KMS-11 (cell line): ENCODE measurements at regions not wholly inside any gene's neighbourhood (a gene's known extent, or its start where the extent isn't known, plus 50 kb on each side); places are given as distances from the start of the nearest gene placed in this dataset.

Experiments
- H2AFZ ChIP-seq: fragments of 200-600 bp; sonication (generic); 2 replicates; pipeline ENCODE4 v1.6.1; 2016; ENCODE audit warnings: antibody characterized with exemption, mixed run types, low read depth
- H3K27ac ChIP-seq: fragments of 200-600 bp; sonication (generic); 2 replicates; pipeline ENCODE4 v1.6.1; 2016; ENCODE audit warnings: mild to moderate bottlenecking, mixed run types
- H3K27me3 ChIP-seq: fragments of 200-600 bp; sonication (generic); 2 replicates; pipeline ENCODE4 v1.6.1; 2017; ENCODE audit warnings: mild to moderate bottlenecking, low read depth, mixed run types, moderate library complexity; ENCODE audit not compliant: insufficient read depth
- H3K36me3 ChIP-seq: fragments of 200-600 bp; sonication (generic); 2 replicates; pipeline ENCODE4 v1.6.1; 2017; ENCODE audit warnings: mild to moderate bottlenecking, mixed run types; ENCODE audit not compliant: insufficient read depth
- H3K4me1 ChIP-seq: fragments of 200-600 bp; sonication (generic); 2 replicates; pipeline ENCODE4 v1.6.1; 2016; ENCODE audit warnings: mild to moderate bottlenecking, low read depth, mixed run types; ENCODE audit not compliant: poor library complexity, severe bottlenecking
- H3K4me2 ChIP-seq: fragments of 200-600 bp; sonication (generic); 2 replicates; pipeline ENCODE4 v1.7.0; 2016; ENCODE audit warnings: mild to moderate bottlenecking, mixed run types
- H3K4me3 ChIP-seq: fragments of 200-600 bp; sonication (generic); IDR thresholded peaks from 2 replicates; pipeline ENCODE4 v1.6.1; 2017; ENCODE audit warnings: low read depth, low read length, mixed read lengths; ENCODE audit not compliant: insufficient read depth
- H3K79me2 ChIP-seq: fragments of 200-600 bp; sonication (generic); 2 replicates; pipeline ENCODE4 v1.6.1; 2016; ENCODE audit warnings: low read depth, mixed run types; ENCODE audit not compliant: insufficient read depth
- H3K9ac ChIP-seq: fragments of 200-600 bp; sonication (generic); 2 replicates; pipeline ENCODE4 v1.6.1; 2016; ENCODE audit warnings: mild to moderate bottlenecking, mixed run types
- H4K20me1 ChIP-seq: fragments of 200-600 bp; sonication (generic); 2 replicates; pipeline ENCODE4 v1.6.1; 2016; ENCODE audit warnings: mild to moderate bottlenecking, mixed run types; ENCODE audit not compliant: insufficient read depth
- CTCF ChIP-seq: fragments of 200-600 bp; sonication (generic); conservative IDR thresholded peaks from 2 replicates; pipeline ENCODE4 v1.6.1; 2017; ENCODE audit warnings: low read depth, mild to moderate bottlenecking, antibody characterized with exemption, low read length, moderate library complexity, mixed read lengths

- Histone ChIP-seq H3K36me3 (no peaks in the 10 kb centered on the region), H3K4me1 (no peaks in the 10 kb centered on the region), H3K4me2 (no peak overlapping the region), H3K27me3 (no peaks in the 10 kb centered on the region), H3K9ac (no peak overlapping the region), H2AFZ (no peak overlapping the region), H3K27ac (no peak overlapping the region), H4K20me1 (no peaks in the 10 kb centered on the region), H3K79me2 (no peaks in the 10 kb centered on the region), H3K4me3 (no peak overlapping the region)
- no peak for TF ChIP-seq CTCF
These were observed 289.7 kb upstream of the ZFHX3 start for GRCh38 chr16:73337373-73338296.

- Histone ChIP-seq H2AFZ (no peak overlapping the region), H3K4me1 (no peaks in the 10 kb centered on the region), H3K79me2 (no peaks in the 10 kb centered on the region), H3K27ac (no peak overlapping the region), H3K4me3 (no peak overlapping the region), H3K27me3 (no peaks in the 10 kb centered on the region), H3K4me2 (no peak overlapping the region), H4K20me1 (no peaks in the 10 kb centered on the region), H3K9ac (no peak overlapping the region), H3K36me3 (no peaks in the 10 kb centered on the region)
- TF ChIP-seq CTCF = no peak
These were observed 281.7 kb upstream of the ZFHX3 start for GRCh38 chr16:73329358-73330286.

- H3K27me3 ChIP-seq = no peaks in the 10 kb centered on the region
- no peak for TF ChIP-seq CTCF
- H3K36me3 ChIP-seq = no peaks in the 10 kb centered on the region
- no peaks in the 10 kb centered on the region for H3K4me1 ChIP-seq
- H3K27ac ChIP-seq = no peak overlapping the region
- no peak overlapping the region for H3K4me2 ChIP-seq
- no peak overlapping the region for H2AFZ ChIP-seq
- no peaks in the 10 kb centered on the region for H4K20me1 ChIP-seq
- no peak overlapping the region for H3K9ac ChIP-seq
- no peaks in the 10 kb centered on the region for H3K79me2 ChIP-seq
- no peak overlapping the region for H3K4me3 ChIP-seq
These were observed 279.0 kb upstream of the ZFHX3 start for GRCh38 chr16:73326770-73327470.

- Histone ChIP-seq H3K4me1 (no peaks in the 10 kb centered on the region), H3K9ac (no peak overlapping the region), H3K36me3 (no peaks in the 10 kb centered on the region), H3K27ac (no peak overlapping the region), H3K79me2 (no peaks in the 10 kb centered on the region), H3K27me3 (no peaks in the 10 kb centered on the region), H4K20me1 (no peaks in the 10 kb centered on the region), H3K4me3 (no peak overlapping the region), H3K4me2 (no peak overlapping the region), H2AFZ (no peak overlapping the region)
- TF ChIP-seq CTCF = no peak
These were observed 278.3 kb upstream of the ZFHX3 start for GRCh38 chr16:73326221-73326620.
